ENCODE measurements at regions not wholly inside any gene's neighbourhood (a gene's known extent, or its start where the extent isn't known, plus 50 kb on each side); places are given as distances from the start of the nearest gene placed in this dataset.

DNA sequence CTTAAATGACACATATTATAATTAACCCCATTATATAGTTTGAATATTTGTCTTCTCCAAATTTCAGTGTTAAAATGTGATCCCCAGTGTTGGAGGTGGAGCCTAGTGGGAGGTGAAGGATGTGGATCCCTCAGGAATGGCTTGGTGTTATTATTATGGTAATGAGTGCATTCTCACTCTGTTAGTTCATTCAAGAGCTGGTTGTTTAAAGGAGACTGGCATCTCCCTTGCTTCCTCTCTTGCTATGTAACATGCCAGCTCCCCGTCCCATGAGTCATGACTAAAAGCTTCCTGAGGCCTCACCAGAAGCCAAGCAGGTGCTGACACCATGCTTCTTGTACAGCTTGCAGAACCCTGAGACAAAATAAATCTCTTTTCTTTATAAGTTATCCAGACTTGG is 1612.7 kb downstream of the AMY1C start:
- TF ChIP-seq EED (IDR thresholded peaks at IDR 0.05; ENCODE audit: low read depth) = no peak
- TF ChIP-seq, protein P1, sequence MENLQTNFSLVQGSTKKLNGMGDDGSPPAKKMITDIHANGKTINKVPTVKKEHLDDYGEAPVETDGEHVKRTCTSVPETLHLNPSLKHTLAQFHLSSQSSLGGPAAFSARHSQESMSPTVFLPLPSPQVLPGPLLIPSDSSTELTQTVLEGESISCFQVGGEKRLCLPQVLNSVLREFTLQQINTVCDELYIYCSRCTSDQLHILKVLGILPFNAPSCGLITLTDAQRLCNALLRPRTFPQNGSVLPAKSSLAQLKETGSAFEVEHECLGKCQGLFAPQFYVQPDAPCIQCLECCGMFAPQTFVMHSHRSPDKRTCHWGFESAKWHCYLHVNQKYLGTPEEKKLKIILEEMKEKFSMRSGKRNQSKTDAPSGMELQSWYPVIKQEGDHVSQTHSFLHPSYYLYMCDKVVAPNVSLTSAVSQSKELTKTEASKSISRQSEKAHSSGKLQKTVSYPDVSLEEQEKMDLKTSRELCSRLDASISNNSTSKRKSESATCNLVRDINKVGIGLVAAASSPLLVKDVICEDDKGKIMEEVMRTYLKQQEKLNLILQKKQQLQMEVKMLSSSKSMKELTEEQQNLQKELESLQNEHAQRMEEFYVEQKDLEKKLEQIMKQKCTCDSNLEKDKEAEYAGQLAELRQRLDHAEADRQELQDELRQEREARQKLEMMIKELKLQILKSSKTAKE (IDR thresholded peaks at IDR 0.05; ENCODE audit: low read depth, poor library complexity, severe bottlenecking) = no peak
- TF ChIP-seq, protein P2, sequence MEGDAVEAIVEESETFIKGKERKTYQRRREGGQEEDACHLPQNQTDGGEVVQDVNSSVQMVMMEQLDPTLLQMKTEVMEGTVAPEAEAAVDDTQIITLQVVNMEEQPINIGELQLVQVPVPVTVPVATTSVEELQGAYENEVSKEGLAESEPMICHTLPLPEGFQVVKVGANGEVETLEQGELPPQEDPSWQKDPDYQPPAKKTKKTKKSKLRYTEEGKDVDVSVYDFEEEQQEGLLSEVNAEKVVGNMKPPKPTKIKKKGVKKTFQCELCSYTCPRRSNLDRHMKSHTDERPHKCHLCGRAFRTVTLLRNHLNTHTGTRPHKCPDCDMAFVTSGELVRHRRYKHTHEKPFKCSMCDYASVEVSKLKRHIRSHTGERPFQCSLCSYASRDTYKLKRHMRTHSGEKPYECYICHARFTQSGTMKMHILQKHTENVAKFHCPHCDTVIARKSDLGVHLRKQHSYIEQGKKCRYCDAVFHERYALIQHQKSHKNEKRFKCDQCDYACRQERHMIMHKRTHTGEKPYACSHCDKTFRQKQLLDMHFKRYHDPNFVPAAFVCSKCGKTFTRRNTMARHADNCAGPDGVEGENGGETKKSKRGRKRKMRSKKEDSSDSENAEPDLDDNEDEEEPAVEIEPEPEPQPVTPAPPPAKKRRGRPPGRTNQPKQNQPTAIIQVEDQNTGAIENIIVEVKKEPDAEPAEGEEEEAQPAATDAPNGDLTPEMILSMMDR (IDR thresholded peaks at IDR 0.05 in 2 of 3, conservative IDR thresholded peaks at IDR 0.05 in 1 of 3; ENCODE audit: control insufficient read depth in 2 of 3, extremely low read depth in 1 of 3, insufficient read depth in 1 of 3, low read depth in 3 of 3, low read length in 3 of 3) = no peak
- no peak for TF ChIP-seq TARDBP (IDR thresholded peaks at IDR 0.05; ENCODE audit: borderline replicate concordance)
- no peak for TF ChIP-seq NR2C1 (IDR thresholded peaks at IDR 0.05)
- no peak for TF ChIP-seq POLR2A (IDR thresholded peaks at IDR 0.05; ENCODE audit: low read depth, low read length)
- TF ChIP-seq MXI1 (IDR thresholded peaks at IDR 0.05; ENCODE audit: low read depth, low read length) = no peak
- TF ChIP-seq NFIC (IDR thresholded peaks at IDR 0.05; ENCODE audit: low read depth, low read length) = no peak
- TF ChIP-seq, protein P3, sequence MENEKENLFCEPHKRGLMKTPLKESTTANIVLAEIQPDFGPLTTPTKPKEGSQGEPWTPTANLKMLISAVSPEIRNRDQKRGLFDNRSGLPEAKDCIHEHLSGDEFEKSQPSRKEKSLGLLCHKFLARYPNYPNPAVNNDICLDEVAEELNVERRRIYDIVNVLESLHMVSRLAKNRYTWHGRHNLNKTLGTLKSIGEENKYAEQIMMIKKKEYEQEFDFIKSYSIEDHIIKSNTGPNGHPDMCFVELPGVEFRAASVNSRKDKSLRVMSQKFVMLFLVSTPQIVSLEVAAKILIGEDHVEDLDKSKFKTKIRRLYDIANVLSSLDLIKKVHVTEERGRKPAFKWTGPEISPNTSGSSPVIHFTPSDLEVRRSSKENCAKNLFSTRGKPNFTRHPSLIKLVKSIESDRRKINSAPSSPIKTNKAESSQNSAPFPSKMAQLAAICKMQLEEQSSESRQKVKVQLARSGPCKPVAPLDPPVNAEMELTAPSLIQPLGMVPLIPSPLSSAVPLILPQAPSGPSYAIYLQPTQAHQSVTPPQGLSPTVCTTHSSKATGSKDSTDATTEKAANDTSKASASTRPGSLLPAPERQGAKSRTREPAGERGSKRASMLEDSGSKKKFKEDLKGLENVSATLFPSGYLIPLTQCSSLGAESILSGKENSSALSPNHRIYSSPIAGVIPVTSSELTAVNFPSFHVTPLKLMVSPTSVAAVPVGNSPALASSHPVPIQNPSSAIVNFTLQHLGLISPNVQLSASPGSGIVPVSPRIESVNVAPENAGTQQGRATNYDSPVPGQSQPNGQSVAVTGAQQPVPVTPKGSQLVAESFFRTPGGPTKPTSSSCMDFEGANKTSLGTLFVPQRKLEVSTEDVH (IDR thresholded peaks at IDR 0.05; ENCODE audit: low read depth, partially characterized antibody) = no peak
- TF ChIP-seq FOS (IDR thresholded peaks at IDR 0.05; ENCODE audit: borderline replicate concordance, extremely low read depth, insufficient read length) = no peak
- TF ChIP-seq, protein P4, sequence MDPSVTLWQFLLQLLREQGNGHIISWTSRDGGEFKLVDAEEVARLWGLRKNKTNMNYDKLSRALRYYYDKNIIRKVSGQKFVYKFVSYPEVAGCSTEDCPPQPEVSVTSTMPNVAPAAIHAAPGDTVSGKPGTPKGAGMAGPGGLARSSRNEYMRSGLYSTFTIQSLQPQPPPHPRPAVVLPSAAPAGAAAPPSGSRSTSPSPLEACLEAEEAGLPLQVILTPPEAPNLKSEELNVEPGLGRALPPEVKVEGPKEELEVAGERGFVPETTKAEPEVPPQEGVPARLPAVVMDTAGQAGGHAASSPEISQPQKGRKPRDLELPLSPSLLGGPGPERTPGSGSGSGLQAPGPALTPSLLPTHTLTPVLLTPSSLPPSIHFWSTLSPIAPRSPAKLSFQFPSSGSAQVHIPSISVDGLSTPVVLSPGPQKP (IDR thresholded peaks at IDR 0.05; ENCODE audit: low read depth, low read length) = no peak
- TF ChIP-seq ZSCAN29 (IDR thresholded peaks at IDR 0.05) = no peak
- TF ChIP-seq SREBF2 (IDR thresholded peaks at IDR 0.05; ENCODE audit: low read length) = no peak
- TF ChIP-seq, protein P5, sequence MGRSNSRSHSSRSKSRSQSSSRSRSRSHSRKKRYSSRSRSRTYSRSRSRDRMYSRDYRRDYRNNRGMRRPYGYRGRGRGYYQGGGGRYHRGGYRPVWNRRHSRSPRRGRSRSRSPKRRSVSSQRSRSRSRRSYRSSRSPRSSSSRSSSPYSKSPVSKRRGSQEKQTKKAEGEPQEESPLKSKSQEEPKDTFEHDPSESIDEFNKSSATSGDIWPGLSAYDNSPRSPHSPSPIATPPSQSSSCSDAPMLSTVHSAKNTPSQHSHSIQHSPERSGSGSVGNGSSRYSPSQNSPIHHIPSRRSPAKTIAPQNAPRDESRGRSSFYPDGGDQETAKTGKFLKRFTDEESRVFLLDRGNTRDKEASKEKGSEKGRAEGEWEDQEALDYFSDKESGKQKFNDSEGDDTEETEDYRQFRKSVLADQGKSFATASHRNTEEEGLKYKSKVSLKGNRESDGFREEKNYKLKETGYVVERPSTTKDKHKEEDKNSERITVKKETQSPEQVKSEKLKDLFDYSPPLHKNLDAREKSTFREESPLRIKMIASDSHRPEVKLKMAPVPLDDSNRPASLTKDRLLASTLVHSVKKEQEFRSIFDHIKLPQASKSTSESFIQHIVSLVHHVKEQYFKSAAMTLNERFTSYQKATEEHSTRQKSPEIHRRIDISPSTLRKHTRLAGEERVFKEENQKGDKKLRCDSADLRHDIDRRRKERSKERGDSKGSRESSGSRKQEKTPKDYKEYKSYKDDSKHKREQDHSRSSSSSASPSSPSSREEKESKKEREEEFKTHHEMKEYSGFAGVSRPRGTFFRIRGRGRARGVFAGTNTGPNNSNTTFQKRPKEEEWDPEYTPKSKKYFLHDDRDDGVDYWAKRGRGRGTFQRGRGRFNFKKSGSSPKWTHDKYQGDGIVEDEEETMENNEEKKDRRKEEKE (IDR thresholded peaks at IDR 0.05) = no peak

Measured in GM12878 (cell line).